OCI-LY3 (cell line): ENCODE measurements at regions not wholly inside any gene's neighbourhood (a gene's known extent, or its start where the extent isn't known, plus 50 kb on each side); places are given as distances from the start of the nearest gene placed in this dataset.

Source experiments
- H2AFZ ChIP-seq: fragments of 200-600, 300-600 bp; shearing (Covaris generic); 2 replicates; pipeline ENCODE4 v1.6.0; 2014; ENCODE audit warnings: antibody characterized with exemption, low read depth, low read length
- H3K27ac ChIP-seq: fragments of 200-600, 300-600 bp; sonication (generic); 2 replicates; pipeline ENCODE4 v1.5.1; 2014; ENCODE audit warnings: mild to moderate bottlenecking, low read length, moderate library complexity, mixed read lengths
- H3K27me3 ChIP-seq: fragments of 200-600, 300-600 bp; sonication (generic); 2 replicates; pipeline ENCODE4 v1.6.1; 2014; ENCODE audit warnings: low read depth, low read length, mixed read lengths
- H3K36me3 ChIP-seq: fragments of 200-600, 300-600 bp; sonication (generic); replicated peaks from 2 replicates; pipeline ENCODE3; 2014; ENCODE audit warnings: low read depth, low read length, mixed read lengths
- H3K4me1 ChIP-seq: fragments of 300-600, 200-600 bp; sonication (generic); 2 replicates; pipeline ENCODE4 v1.6.1; 2014; ENCODE audit warnings: low read length, mixed read lengths
- H3K4me2 ChIP-seq: fragments of 200-600, 300-600 bp; sonication (generic); 2 replicates; pipeline ENCODE4 v1.6.1; 2014; ENCODE audit warnings: low read length, mixed read lengths
- H3K4me3 ChIP-seq: fragments of 300-600, 200-600 bp; sonication (generic); 2 replicates; pipeline ENCODE4 v1.5.1; 2014; ENCODE audit warnings: antibody characterized with exemption, mild to moderate bottlenecking, low read length, moderate library complexity
- H3K79me2 ChIP-seq: fragments of 300-600, 200-600 bp; shearing (Covaris generic); 2 replicates; pipeline ENCODE4 v1.6.1; 2014; ENCODE audit warnings: mild to moderate bottlenecking, low read length, mixed read lengths
- H3K9ac ChIP-seq: fragments of 300-600, 200-600 bp; shearing (Covaris generic); 2 replicates; pipeline ENCODE4 v1.6.0; 2014; ENCODE audit warnings: mild to moderate bottlenecking, low read length, moderate library complexity
- H3K9me3 ChIP-seq: fragments of 200-600, 300-600 bp; shearing (Covaris generic); 2 replicates; pipeline ENCODE4 v1.6.1; 2014; ENCODE audit warnings: low read length, mixed read lengths; ENCODE audit not compliant: insufficient read depth
- H4K20me1 ChIP-seq: fragments of 200-600, 300-600 bp; sonication (generic); 2 replicates; pipeline ENCODE4 v1.6.1; 2016; ENCODE audit warnings: low read length, mixed read lengths; ENCODE audit not compliant: insufficient read depth
- EZH2phosphoT487 ChIP-seq: fragments of 200-600 bp; shearing (Covaris generic); IDR thresholded peaks from 2 replicates; pipeline ENCODE4 v1.6.1; 2018; ENCODE audit warnings: antibody characterized with exemption, mixed run types, low read depth
- TF ChIP-seq, protein P1 (sequence below): fragments of 200-600, 300-600 bp; sonication (generic); IDR thresholded peaks from 2 replicates; pipeline ENCODE4 v1.5.1; 2014; ENCODE audit warnings: antibody characterized with exemption, low read length, low read depth

- H2AFZ ChIP-seq = no peak overlapping the region
- no peaks in the 10 kb centered on the region for H3K79me2 ChIP-seq
- H3K4me1 ChIP-seq = no peaks in the 10 kb centered on the region
- no peaks in the 10 kb centered on the region for H3K36me3 ChIP-seq
- TF ChIP-seq, protein P1, sequence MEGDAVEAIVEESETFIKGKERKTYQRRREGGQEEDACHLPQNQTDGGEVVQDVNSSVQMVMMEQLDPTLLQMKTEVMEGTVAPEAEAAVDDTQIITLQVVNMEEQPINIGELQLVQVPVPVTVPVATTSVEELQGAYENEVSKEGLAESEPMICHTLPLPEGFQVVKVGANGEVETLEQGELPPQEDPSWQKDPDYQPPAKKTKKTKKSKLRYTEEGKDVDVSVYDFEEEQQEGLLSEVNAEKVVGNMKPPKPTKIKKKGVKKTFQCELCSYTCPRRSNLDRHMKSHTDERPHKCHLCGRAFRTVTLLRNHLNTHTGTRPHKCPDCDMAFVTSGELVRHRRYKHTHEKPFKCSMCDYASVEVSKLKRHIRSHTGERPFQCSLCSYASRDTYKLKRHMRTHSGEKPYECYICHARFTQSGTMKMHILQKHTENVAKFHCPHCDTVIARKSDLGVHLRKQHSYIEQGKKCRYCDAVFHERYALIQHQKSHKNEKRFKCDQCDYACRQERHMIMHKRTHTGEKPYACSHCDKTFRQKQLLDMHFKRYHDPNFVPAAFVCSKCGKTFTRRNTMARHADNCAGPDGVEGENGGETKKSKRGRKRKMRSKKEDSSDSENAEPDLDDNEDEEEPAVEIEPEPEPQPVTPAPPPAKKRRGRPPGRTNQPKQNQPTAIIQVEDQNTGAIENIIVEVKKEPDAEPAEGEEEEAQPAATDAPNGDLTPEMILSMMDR = no peak
- TF ChIP-seq EZH2phosphoT487 = no peak
- no peaks in the 10 kb centered on the region for H4K20me1 ChIP-seq
- H3K27ac ChIP-seq = no peak overlapping the region
- no peak overlapping the region for H3K4me2 ChIP-seq
- no peaks in the 10 kb centered on the region for H3K9me3 ChIP-seq
- peaks cover 15% of the 10 kb centered on the region; the same call in 1 of the 2 replicates for H3K27me3 ChIP-seq
- H3K4me3 ChIP-seq = no peak overlapping the region
- no peak overlapping the region for H3K9ac ChIP-seq
Observed at GRCh38 chr16:79734721-79735120, 134.2 kb upstream of the MAF start.

DNA sequence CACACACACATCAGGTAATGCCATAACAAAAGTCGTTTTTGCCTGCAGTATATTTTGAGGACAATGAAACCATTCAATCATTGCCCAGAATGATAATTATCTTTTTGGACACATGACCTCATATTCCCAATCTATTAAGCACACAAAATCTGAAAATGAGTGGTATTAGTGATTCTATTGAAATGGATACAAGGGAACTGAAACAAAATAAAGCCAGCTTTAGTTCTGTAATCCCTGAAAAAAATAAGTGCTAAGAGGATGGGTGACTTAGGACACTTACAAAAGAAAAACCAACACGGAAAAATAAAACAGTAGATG, 128.3 kb upstream of the MAF start:
- H3K4me2 ChIP-seq = no peak overlapping the region
- no peaks in the 10 kb centered on the region for H3K4me1 ChIP-seq
- TF ChIP-seq EZH2phosphoT487 = no peak
- TF ChIP-seq, protein P1 = no peak
- no peaks in the 10 kb centered on the region for H3K9me3 ChIP-seq
- no peak overlapping the region for H3K4me3 ChIP-seq
- H3K36me3 ChIP-seq = no peaks in the 10 kb centered on the region
- H3K27me3 ChIP-seq = peaks cover 12% of the 10 kb centered on the region; the same call in 1 of the 2 replicates
- H3K27ac ChIP-seq = no peak overlapping the region
- H3K9ac ChIP-seq = no peak overlapping the region
- H4K20me1 ChIP-seq = no peaks in the 10 kb centered on the region
- no peak overlapping the region for H2AFZ ChIP-seq
- H3K79me2 ChIP-seq = no peaks in the 10 kb centered on the region

- H3K9ac ChIP-seq = no peak overlapping the region
- no peak overlapping the region for H2AFZ ChIP-seq
- no peak overlapping the region for H3K4me2 ChIP-seq
- H4K20me1 ChIP-seq = no peaks in the 10 kb centered on the region
- no peaks in the 10 kb centered on the region for H3K36me3 ChIP-seq
- H3K27me3 ChIP-seq = peaks cover 7% of the 10 kb centered on the region; the same call in 1 of the 2 replicates
- H3K79me2 ChIP-seq = no peaks in the 10 kb centered on the region
- TF ChIP-seq, protein P1 = no peak
- no peak for TF ChIP-seq EZH2phosphoT487
- H3K27ac ChIP-seq = no peak overlapping the region
- H3K4me3 ChIP-seq = no peak overlapping the region
- no peaks in the 10 kb centered on the region for H3K4me1 ChIP-seq
- H3K9me3 ChIP-seq = no peaks in the 10 kb centered on the region
Observed at GRCh38 chr16:79728048-79728922, 127.7 kb upstream of the MAF start.

DNA sequence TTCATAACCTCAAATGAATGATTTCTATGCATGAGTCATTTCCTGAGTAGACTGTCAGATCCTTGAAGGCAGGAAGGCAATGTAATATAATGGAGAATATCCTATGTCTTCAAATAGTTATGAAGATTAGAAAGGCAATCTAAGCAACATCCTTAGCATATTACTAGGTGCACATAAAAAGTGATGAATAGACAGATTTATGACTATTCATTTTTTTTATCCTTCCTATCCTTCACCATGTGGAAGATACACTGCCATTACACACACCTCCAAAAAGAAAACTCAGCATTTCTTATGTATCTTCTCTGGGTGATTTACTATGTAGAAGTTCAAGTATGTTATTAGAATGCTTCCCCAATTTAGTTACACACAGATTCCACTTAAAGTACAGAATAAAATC, 126.4 kb upstream of the MAF start:
- no peak overlapping the region for H3K4me3 ChIP-seq
- TF ChIP-seq EZH2phosphoT487 = no peak
- TF ChIP-seq, protein P1 = no peak
- H3K4me2 ChIP-seq = no peak overlapping the region
- no peaks in the 10 kb centered on the region for H3K36me3 ChIP-seq
- H4K20me1 ChIP-seq = no peaks in the 10 kb centered on the region
- H3K27me3 ChIP-seq = peaks cover 7% of the 10 kb centered on the region; the same call in 1 of the 2 replicates
- no peaks in the 10 kb centered on the region for H3K4me1 ChIP-seq
- no peaks in the 10 kb centered on the region for H3K79me2 ChIP-seq
- H3K9me3 ChIP-seq = no peaks in the 10 kb centered on the region
- no peak overlapping the region for H3K27ac ChIP-seq
- no peak overlapping the region for H3K9ac ChIP-seq
- H2AFZ ChIP-seq = no peak overlapping the region
